A549 (cell line): ENCODE measurements at regions not wholly inside any gene's neighbourhood (a gene's known extent, or its start where the extent isn't known, plus 50 kb on each side); places are given as distances from the start of the nearest gene placed in this dataset.

Experiments
- ATAC-seq, 2 experiments: fragments of 200-7000 bp in 1 of 2; fragments of >200 bp in 1 of 2; cut with Nextera tagmentation in 1 of 2; cut with Tn5 transposase in 1 of 2; 3 replicates each; pipeline versions ENCODE4 v1.8.0 to v1.9.1; 2018 to 2020; ENCODE audit warnings: mild to moderate bottlenecking in 1 of 2, moderate library complexity in 1 of 2
- CTCF ChIA-PET: fragments of 300-600 bp; sonication (Branson Sonifier 250); formaldehyde crosslinking; extraction: SDS; loops from one replicate; lab custom pipeline; 2021; ENCODE audit warnings: antibody characterized with exemption, inconsistent platforms; lab: Yijun Ruan, JAX
- POLR2A ChIA-PET: fragments of 350-600 bp; formaldehyde crosslinking; extraction: SDS; loops from one replicate; lab custom pipeline; 2021; ENCODE audit warnings: antibody characterized with exemption, inconsistent platforms; lab: Yijun Ruan, JAX
- DNase-seq, 2 experiments: peaks; one replicate each; pipeline versions ENCODE4 v3.0.0 to v3.0.0-alpha.2; 2011 to 2016; ENCODE audit warnings: low read depth in 1 of 2, low spot score in 1 of 2
- FAIRE-seq: peaks from 2 replicates; lab custom pipeline; 2011; peaks lifted over from hg19 to GRCh38; lab: Jason Lieb, UNC
- H3K27ac ChIP-seq, 2 experiments: fragments of >200 bp; sonication (Bioruptor Twin); formaldehyde crosslinking; 3 replicates each; pipeline ENCODE4 v1.5.1; 2016 to 2017
- H3K4me1 ChIP-seq: fragments of >200 bp; sonication (Bioruptor Twin); formaldehyde crosslinking; 3 replicates; pipeline ENCODE4 v1.6.1; 2016
- H3K4me2 ChIP-seq: fragments of >200 bp; sonication (Bioruptor Twin); formaldehyde crosslinking; 3 replicates; pipeline ENCODE4 v1.6.1; 2016
- H3K4me3 ChIP-seq: fragments of >200 bp; sonication (Bioruptor Twin); formaldehyde crosslinking; 3 replicates; pipeline ENCODE4 v1.5.1; 2016
- H3K9me3 ChIP-seq: fragments of >200 bp; sonication (Bioruptor Twin); formaldehyde crosslinking; 3 replicates; pipeline ENCODE4 v1.6.1; 2016
- CHD2 ChIP-seq: fragments of 150-350 bp; IDR thresholded peaks from 2 replicates; pipeline ENCODE4 v1.6.1; 2014; ENCODE audit warnings: low read length; ENCODE audit not compliant: partially characterized antibody
- FOSB ChIP-seq: fragments of 250-450 bp; sonication (Bioruptor Pico); IDR thresholded peaks from 2 replicates; pipeline ENCODE4 v1.5.0; 2020; ENCODE audit warnings: mild to moderate bottlenecking, moderate library complexity
- FOSL2 ChIP-seq, 2 experiments: fragments of 450-650 bp in 1 of 2; fragments of >200 bp in 1 of 2; sonication (Bioruptor Twin) in 1 of 2; formaldehyde crosslinking; IDR thresholded peaks; 2 replicates each; pipeline versions ENCODE4 v1.5.0 to v1.6.1; 2016 to 2020; ENCODE audit warnings: mild to moderate bottlenecking in 1 of 2, moderate library complexity in 1 of 2
- HOXB13 ChIP-seq: fragments of 250-450 bp; sonication (Bioruptor Pico); IDR thresholded peaks from 2 replicates; pipeline ENCODE4 v1.5.0; 2020; ENCODE audit warnings: low read depth, mild to moderate bottlenecking, moderate library complexity
- KDM1A ChIP-seq: fragments of 200-600 bp; sonication (generic); IDR thresholded peaks from 2 replicates; pipeline ENCODE4 v1.6.1; 2016; ENCODE audit warnings: low read depth, mild to moderate bottlenecking
- KDM5A ChIP-seq: fragments of 200-600 bp; sonication (generic); IDR thresholded peaks from 2 replicates; pipeline ENCODE4 v1.6.1; 2016; ENCODE audit warnings: antibody characterized with exemption, mild to moderate bottlenecking
- NFE2L2 ChIP-seq: fragments of 150-350 bp; conservative IDR thresholded peaks from 2 replicates; pipeline ENCODE4 v1.6.1; 2014; ENCODE audit warnings: low read length
- NR3C1 ChIP-seq: fragments of >200 bp; sonication (Bioruptor Twin); formaldehyde crosslinking; IDR thresholded peaks from 3 replicates; pipeline ENCODE4 v1.6.1; 2017
- RAD21 ChIP-seq, 2 experiments: fragments of >200 bp in 1 of 2; sonication (Bioruptor Twin) in 1 of 2; formaldehyde crosslinking in 1 of 2; IDR thresholded peaks in 1 of 2; conservative IDR thresholded peaks in 1 of 2; 2 replicates in 1 of 2; 3 replicates in 1 of 2; pipeline ENCODE4 v1.6.1; 2012 to 2018; ENCODE audit warnings: inconsistent platforms in 1 of 2
- SMC3 ChIP-seq: fragments of >200 bp; sonication (Bioruptor Twin); formaldehyde crosslinking; IDR thresholded peaks from 3 replicates; pipeline ENCODE4 v1.6.1; 2018; ENCODE audit warnings: inconsistent platforms
- SREBF2 ChIP-seq: fragments of 450-650 bp; IDR thresholded peaks from 2 replicates; pipeline ENCODE4 v1.6.1; 2014; ENCODE audit warnings: mild to moderate bottlenecking, moderate library complexity
- WGBS: methylation state at CpG from one replicate; pipeline ENCODE4 v1.1.6; 2017; ENCODE audit errors: missing lambda C conversion rate; 5-methylcytosine and 5-hydroxymethylcytosine counted together
- TF ChIP-seq, protein P1 (sequence below): fragments of 250-450 bp; sonication (Bioruptor Pico); IDR thresholded peaks from 2 replicates; pipeline ENCODE4 v1.5.0; 2021; ENCODE audit warnings: mild to moderate bottlenecking, moderate library complexity, borderline replicate concordance
- TF ChIP-seq, protein P2 (sequence below): fragments of >200 bp; sonication (Bioruptor Twin); formaldehyde crosslinking; IDR thresholded peaks from 3 replicates; pipeline ENCODE4 v1.6.1; 2016
- TF ChIP-seq, protein P3 (sequence below): fragments of 450-650 bp; IDR thresholded peaks from 2 replicates; pipeline ENCODE4 v1.6.1; 2014; ENCODE audit warnings: antibody characterized with exemption
- TF ChIP-seq, protein P4 (sequence below): IDR thresholded peaks from 2 replicates; pipeline ENCODE4 v1.6.1; 2012
- TF ChIP-seq, protein P5 (sequence below): fragments of 200-600 bp; sonication (generic); IDR thresholded peaks from 2 replicates; pipeline ENCODE4 v1.6.1; 2016; ENCODE audit warnings: antibody characterized with exemption, mild to moderate bottlenecking, moderate library complexity

DNA sequence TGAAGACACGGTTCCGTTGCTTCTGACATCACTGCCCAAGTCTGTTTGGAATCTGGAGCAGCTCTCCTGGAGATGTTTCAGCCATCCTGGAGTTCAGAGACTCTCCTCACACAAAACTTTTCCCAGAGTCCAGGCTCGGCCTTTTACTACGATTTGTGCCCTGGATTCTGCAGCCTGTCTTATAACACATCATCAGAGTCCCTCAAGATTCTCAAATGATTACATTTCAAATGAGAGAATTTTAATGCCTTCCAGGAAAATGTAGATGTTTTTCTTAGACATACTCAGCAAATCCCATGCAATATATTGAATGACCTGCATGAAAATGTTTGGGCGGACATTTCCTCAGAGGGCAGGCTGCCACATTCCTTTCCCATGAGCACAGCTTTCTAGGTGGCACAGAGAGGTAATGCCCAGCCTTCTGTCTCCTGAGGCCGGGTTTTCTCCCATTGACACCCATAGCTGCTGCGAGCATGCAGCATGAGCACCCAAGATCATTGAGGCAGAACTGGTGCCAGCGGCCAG is 129.1 kb downstream of the SNX19 start (continued):
- TF ChIP-seq, protein P1, sequence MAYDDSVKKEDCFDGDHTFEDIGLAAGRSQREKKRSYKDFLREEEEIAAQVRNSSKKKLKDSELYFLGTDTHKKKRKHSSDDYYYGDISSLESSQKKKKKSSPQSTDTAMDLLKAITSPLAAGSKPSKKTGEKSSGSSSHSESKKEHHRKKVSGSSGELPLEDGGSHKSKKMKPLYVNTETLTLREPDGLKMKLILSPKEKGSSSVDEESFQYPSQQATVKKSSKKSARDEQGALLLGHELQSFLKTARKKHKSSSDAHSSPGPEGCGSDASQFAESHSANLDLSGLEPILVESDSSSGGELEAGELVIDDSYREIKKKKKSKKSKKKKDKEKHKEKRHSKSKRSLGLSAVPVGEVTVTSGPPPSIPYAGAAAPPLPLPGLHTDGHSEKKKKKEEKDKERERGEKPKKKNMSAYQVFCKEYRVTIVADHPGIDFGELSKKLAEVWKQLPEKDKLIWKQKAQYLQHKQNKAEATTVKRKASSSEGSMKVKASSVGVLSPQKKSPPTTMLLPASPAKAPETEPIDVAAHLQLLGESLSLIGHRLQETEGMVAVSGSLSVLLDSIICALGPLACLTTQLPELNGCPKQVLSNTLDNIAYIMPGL = no peak
- TF ChIP-seq SREBF2 (no peak), KDM1A (no peak)
- TF ChIP-seq, protein P2, sequence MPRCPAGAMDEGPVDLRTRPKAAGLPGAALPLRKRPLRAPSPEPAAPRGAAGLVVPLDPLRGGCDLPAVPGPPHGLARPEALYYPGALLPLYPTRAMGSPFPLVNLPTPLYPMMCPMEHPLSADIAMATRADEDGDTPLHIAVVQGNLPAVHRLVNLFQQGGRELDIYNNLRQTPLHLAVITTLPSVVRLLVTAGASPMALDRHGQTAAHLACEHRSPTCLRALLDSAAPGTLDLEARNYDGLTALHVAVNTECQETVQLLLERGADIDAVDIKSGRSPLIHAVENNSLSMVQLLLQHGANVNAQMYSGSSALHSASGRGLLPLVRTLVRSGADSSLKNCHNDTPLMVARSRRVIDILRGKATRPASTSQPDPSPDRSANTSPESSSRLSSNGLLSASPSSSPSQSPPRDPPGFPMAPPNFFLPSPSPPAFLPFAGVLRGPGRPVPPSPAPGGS = no peak
- TF ChIP-seq, protein P3, sequence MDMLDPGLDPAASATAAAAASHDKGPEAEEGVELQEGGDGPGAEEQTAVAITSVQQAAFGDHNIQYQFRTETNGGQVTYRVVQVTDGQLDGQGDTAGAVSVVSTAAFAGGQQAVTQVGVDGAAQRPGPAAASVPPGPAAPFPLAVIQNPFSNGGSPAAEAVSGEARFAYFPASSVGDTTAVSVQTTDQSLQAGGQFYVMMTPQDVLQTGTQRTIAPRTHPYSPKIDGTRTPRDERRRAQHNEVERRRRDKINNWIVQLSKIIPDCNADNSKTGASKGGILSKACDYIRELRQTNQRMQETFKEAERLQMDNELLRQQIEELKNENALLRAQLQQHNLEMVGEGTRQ = no peak

- FAIRE-seq (no peak), ATAC-seq (no peak)
Measured at GRCh38 chr11:130787973-130788570, 128.2 kb downstream of the SNX19 start.

More at GRCh38 chr11:130787973-130788570, 128.2 kb downstream of the SNX19 start:
- DNase-seq = no peak
- TF ChIP-seq, protein P4, sequence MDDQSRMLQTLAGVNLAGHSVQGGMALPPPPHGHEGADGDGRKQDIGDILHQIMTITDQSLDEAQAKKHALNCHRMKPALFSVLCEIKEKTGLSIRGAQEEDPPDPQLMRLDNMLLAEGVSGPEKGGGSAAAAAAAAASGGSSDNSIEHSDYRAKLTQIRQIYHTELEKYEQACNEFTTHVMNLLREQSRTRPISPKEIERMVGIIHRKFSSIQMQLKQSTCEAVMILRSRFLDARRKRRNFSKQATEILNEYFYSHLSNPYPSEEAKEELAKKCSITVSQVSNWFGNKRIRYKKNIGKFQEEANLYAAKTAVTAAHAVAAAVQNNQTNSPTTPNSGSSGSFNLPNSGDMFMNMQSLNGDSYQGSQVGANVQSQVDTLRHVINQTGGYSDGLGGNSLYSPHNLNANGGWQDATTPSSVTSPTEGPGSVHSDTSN = no peak
- TF ChIP-seq CHD2 (no peak), KDM1A (no peak), RAD21 (conservative IDR thresholded peaks at IDR 0.05 in 1 of 2, IDR thresholded peaks at IDR 0.05 in 1 of 2) (no peak), KDM5A (no peak), HOXB13 (CRISPR knock-in tag) (no peak), NFE2L2 (no peak), NR3C1 (no peak), FOSL2 (IDR thresholded peaks at IDR 0.05) (no peak), FOSL2 (CRISPR knock-in tag; IDR thresholded peaks at IDR 0.05) (no peak), FOSB (CRISPR knock-in tag) (no peak), SMC3 (no peak)
- TF ChIP-seq, protein P3 = no peak
- TF ChIP-seq, protein P5, sequence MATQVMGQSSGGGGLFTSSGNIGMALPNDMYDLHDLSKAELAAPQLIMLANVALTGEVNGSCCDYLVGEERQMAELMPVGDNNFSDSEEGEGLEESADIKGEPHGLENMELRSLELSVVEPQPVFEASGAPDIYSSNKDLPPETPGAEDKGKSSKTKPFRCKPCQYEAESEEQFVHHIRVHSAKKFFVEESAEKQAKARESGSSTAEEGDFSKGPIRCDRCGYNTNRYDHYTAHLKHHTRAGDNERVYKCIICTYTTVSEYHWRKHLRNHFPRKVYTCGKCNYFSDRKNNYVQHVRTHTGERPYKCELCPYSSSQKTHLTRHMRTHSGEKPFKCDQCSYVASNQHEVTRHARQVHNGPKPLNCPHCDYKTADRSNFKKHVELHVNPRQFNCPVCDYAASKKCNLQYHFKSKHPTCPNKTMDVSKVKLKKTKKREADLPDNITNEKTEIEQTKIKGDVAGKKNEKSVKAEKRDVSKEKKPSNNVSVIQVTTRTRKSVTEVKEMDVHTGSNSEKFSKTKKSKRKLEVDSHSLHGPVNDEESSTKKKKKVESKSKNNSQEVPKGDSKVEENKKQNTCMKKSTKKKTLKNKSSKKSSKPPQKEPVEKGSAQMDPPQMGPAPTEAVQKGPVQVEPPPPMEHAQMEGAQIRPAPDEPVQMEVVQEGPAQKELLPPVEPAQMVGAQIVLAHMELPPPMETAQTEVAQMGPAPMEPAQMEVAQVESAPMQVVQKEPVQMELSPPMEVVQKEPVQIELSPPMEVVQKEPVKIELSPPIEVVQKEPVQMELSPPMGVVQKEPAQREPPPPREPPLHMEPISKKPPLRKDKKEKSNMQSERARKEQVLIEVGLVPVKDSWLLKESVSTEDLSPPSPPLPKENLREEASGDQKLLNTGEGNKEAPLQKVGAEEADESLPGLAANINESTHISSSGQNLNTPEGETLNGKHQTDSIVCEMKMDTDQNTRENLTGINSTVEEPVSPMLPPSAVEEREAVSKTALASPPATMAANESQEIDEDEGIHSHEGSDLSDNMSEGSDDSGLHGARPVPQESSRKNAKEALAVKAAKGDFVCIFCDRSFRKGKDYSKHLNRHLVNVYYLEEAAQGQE = no peak
- Histone ChIP-seq H3K4me3 (no peak overlapping the region), H3K4me1 (peaks cover 6% of the 10 kb centered on the region; the same call in 1 of the 3 replicates), H3K4me2 (no peak overlapping the region), H3K9me3 (0 out of 3 replicates have a peak, but pooled peaks cover 2% of the 10 kb centered on the region), H3K27ac (no peak overlapping the region)
- ChIA-PET POLR2A (no interaction called here), CTCF (interaction anchor here (1.2 to 2.1 kb wide), 2 partner anchors 13 to 74 kb away, joined by 3 to 10 read pairs; no protein-coding TSS in a partner anchor)
- 92% methylated on average over 1 of the region's 1 CpG for WGBS
